Stomach (tissue), 8 donors: ENCODE measurements at regions not wholly inside any gene's neighbourhood (a gene's known extent, or its start where the extent isn't known, plus 50 kb on each side); places are given as distances from the start of the nearest gene placed in this dataset.
"Not testable (repeated sequence)": the region's sequence is repeated elsewhere in the genome, so short reads cannot be mapped to it uniquely, and the experiment has no call there.

Experiments
- DNase-seq, 2 donors: peaks; one replicate each; pipeline versions ENCODE4 v3.0.0 to v3.0.0-alpha.2; 2013 to 2019
- H3K27ac ChIP-seq, 5 donors: fragments of 200-600 bp in 4 of 5; sonication (generic) in 4 of 5; one replicate each; pipeline ENCODE4 v1.5.1; 2013 to 2019; ENCODE audit warnings: mild to moderate bottlenecking in 1 of 5, moderate library complexity in 1 of 5
- H3K27me3 ChIP-seq, 3 donors: fragments of 200-600 bp; sonication (generic); one replicate each; pipeline ENCODE4 v1.5.1; 2017 to 2019; ENCODE audit warnings: mixed run types in 1 of 3
- H3K36me3 ChIP-seq, 4 donors: fragments of 200-600 bp; sonication (generic); 1 replicate in 3 of 4; 2 replicates in 1 of 4; pipeline ENCODE4 v1.5.1; 2016 to 2019
- H3K4me1 ChIP-seq, 4 donors: fragments of 200-600 bp; sonication (generic); one replicate each; pipeline ENCODE4 v1.5.1; 2016 to 2019
- H3K4me3 ChIP-seq, 4 donors: fragments of 200-600 bp; sonication (generic) in 3 of 4; one replicate each; pipeline ENCODE4 v1.5.1; 2016 to 2019; ENCODE audit warnings: mild to moderate bottlenecking in 1 of 4
- H3K9me3 ChIP-seq, 4 donors: fragments of 200-600 bp; sonication (generic); one replicate each; pipeline ENCODE4 v1.5.1; 2016 to 2019
- CTCF ChIP-seq, 7 experiments: fragments of 450-650 bp in 4 of 7; fragments of 200-600 bp in 3 of 7; sonication (generic) in 3 of 7; IDR thresholded peaks; one replicate each; pipeline ENCODE4 v1.5.1; 2016 to 2019; ENCODE audit warnings: antibody characterized with exemption in 7 of 7, control low read depth in 2 of 7, mild to moderate bottlenecking in 1 of 7
- EP300 ChIP-seq: sonication (generic); formaldehyde crosslinking; IDR thresholded peaks from one replicate; pipeline ENCODE4 v1.6.1; 2017; ENCODE audit warnings: antibody characterized with exemption
- POLR2A ChIP-seq, 4 donors: fragments of 450-650 bp; IDR thresholded peaks; one replicate each; pipeline ENCODE4 v1.6.1; 2016; ENCODE audit warnings: antibody characterized with exemption in 4 of 4, control low read depth in 2 of 4, mild to moderate bottlenecking in 1 of 4, moderate library complexity in 1 of 4
- POLR2AphosphoS5 ChIP-seq, 3 donors: sonication (generic); formaldehyde crosslinking; IDR thresholded peaks; one replicate each; pipeline ENCODE4 v1.6.1; 2016; ENCODE audit warnings: antibody characterized with exemption in 3 of 3
- WGBS, 5 donors: extraction: QIAGEN DNeasy Blood & Tissue Kit in 3 of 5; methylation state at CpG; one replicate each; pipeline versions ENCODE4 v1.1.5 to v1.1.7; 2013 to 2018; 5-methylcytosine and 5-hydroxymethylcytosine counted together
- intact Hi-C: fragments of 100-400 bp; cut with DNase I; formaldehyde crosslinking; loops from one replicate; pipeline ENCODE4 v1.15.1; 2023; ENCODE audit warnings: low total_unique reads
- donor health status: healthy with polysubstance abuse.
- donor health status: Bipolar disorder and iron deficiency.
- donor health status: healthy.

- TF ChIP-seq POLR2AphosphoS5 (IDR thresholded peaks at IDR 0.05) = no peak
- no peak overlapping the region for H3K4me3 ChIP-seq
- no peaks in the 10 kb centered on the region for H3K27me3 ChIP-seq
- no peak overlapping the region for H3K27ac ChIP-seq
- H3K4me1 ChIP-seq = no peaks in the 10 kb centered on the region
- 86 to 94% (median 89%) methylated on average over 3 of the region's 3 CpGs for WGBS, 5 donors
- intact Hi-C loops = no loop called here
- no peak for DNase-seq
- no peaks in the 10 kb centered on the region for H3K36me3 ChIP-seq
- no peaks in the 10 kb centered on the region for H3K9me3 ChIP-seq
These were observed 116.2 kb downstream of the SOCS6 start for GRCh38 chr18:70405052-70405451.

GRCh38 chr18:70400476-70400875 lies 111.6 kb downstream of the SOCS6 start:
- no peak for TF ChIP-seq CTCF (IDR thresholded peaks at IDR 0.05)
- TF ChIP-seq POLR2A (IDR thresholded peaks at IDR 0.05) = no peak
- TF ChIP-seq POLR2AphosphoS5 (IDR thresholded peaks at IDR 0.05) = no peak
- no peak for TF ChIP-seq EP300
- DNase-seq = no peak
- no peaks in the 10 kb centered on the region for H3K4me1 ChIP-seq
- no peak overlapping the region for H3K4me3 ChIP-seq
- no peak overlapping the region for H3K27ac ChIP-seq
- intact Hi-C loops = no loop called here
- WGBS, 5 donors = 71 to 88% (median 76%) methylated on average over 6 of the region's 6 CpGs
- no peaks in the 10 kb centered on the region for H3K9me3 ChIP-seq
- no peaks in the 10 kb centered on the region for H3K27me3 ChIP-seq
- no peaks in the 10 kb centered on the region for H3K36me3 ChIP-seq

- intact Hi-C loops = no loop called here
- H3K27ac ChIP-seq = no peak overlapping the region
- H3K36me3 ChIP-seq = no peaks in the 10 kb centered on the region
- no peak for DNase-seq
- no peaks in the 10 kb centered on the region for H3K27me3 ChIP-seq
- H3K4me3 ChIP-seq = no peak overlapping the region
- no peaks in the 10 kb centered on the region for H3K9me3 ChIP-seq
- TF ChIP-seq POLR2AphosphoS5 (IDR thresholded peaks at IDR 0.05) (no peak), POLR2A (IDR thresholded peaks at IDR 0.05) (no peak), CTCF (IDR thresholded peaks at IDR 0.05) (no peak), EP300 (no peak)
- no peaks in the 10 kb centered on the region for H3K4me1 ChIP-seq
- 78 to 100% (median 93%) methylated on average over 1 of the region's 1 CpG for WGBS, 5 donors
These were observed 109.2 kb downstream of the SOCS6 start for GRCh38 chr18:70398076-70398475.

- TF ChIP-seq EP300 (no peak), POLR2AphosphoS5 (IDR thresholded peaks at IDR 0.05) (no peak), POLR2A (IDR thresholded peaks at IDR 0.05) (no peak), CTCF (IDR thresholded peaks at IDR 0.05) (no peak)
These were observed 108.5 kb downstream of the SOCS6 start for GRCh38 chr18:70397259-70397925.

GRCh38 chr18:70395771-70396170 lies 106.9 kb downstream of the SOCS6 start:
- intact Hi-C loops, H3K27me3 ChIP-seq, H3K9me3 ChIP-seq, H3K27ac ChIP-seq, DNase-seq, H3K4me1 ChIP-seq, H3K36me3 ChIP-seq, H3K4me3 ChIP-seq: not testable (repeated sequence)
- WGBS, 5 donors = 77 to 92% (median 82%) methylated on average over 4 of the region's 4 CpGs

More at GRCh38 chr18:70397259-70397925, 108.5 kb downstream of the SOCS6 start:
- no peaks in the 10 kb centered on the region for H3K4me1 ChIP-seq
- intact Hi-C loops = no loop called here
- WGBS, 5 donors = 86 to 92% (median 87%) methylated on average over 5 of the region's 5 CpGs
- no peak overlapping the region for H3K4me3 ChIP-seq
- no peaks in the 10 kb centered on the region for H3K9me3 ChIP-seq
- H3K36me3 ChIP-seq = no peaks in the 10 kb centered on the region
- no peak overlapping the region for H3K27ac ChIP-seq
- DNase-seq = no peak
- H3K27me3 ChIP-seq = no peaks in the 10 kb centered on the region
